Lung (tissue), 11 donors: ENCODE measurements at regions not wholly inside any gene's neighbourhood (a gene's known extent, or its start where the extent isn't known, plus 50 kb on each side); places are given as distances from the start of the nearest gene placed in this dataset.

Experiments used
- ATAC-seq: fragments of 200-7000 bp; cut with Tn5 transposase; one replicate; pipeline ENCODE4 v1.9.1; 2020; ENCODE audit warnings: moderate number of reproducible peaks; ENCODE audit not compliant: insufficient read depth, low FRiP score
- DNase-seq, 3 donors: peaks; one replicate each; pipeline ENCODE4 v3.0.0-alpha.2; 2013 to 2017
- H3K27ac ChIP-seq, 2 donors: one replicate each; pipeline ENCODE4 v1.5.1; 2013; ENCODE audit warnings: mild to moderate bottlenecking in 2 of 2, moderate library complexity in 2 of 2, control low read depth in 1 of 2, inconsistent platforms in 1 of 2, low read depth in 1 of 2, low read length in 1 of 2
- H3K27me3 ChIP-seq, 3 donors: one replicate each; pipeline ENCODE4 v1.5.1; 2013; ENCODE audit warnings: low read length in 2 of 3; ENCODE audit not compliant: control insufficient read depth in 3 of 3, insufficient read depth in 3 of 3
- H3K36me3 ChIP-seq, 4 donors: one replicate each; pipeline ENCODE4 v1.5.1; 2013; ENCODE audit warnings: low read length in 4 of 4, mild to moderate bottlenecking in 1 of 4, moderate library complexity in 1 of 4; ENCODE audit not compliant: control insufficient read depth in 4 of 4, insufficient read depth in 4 of 4
- H3K4me1 ChIP-seq, 5 donors: one replicate each; pipeline ENCODE4 v1.5.1; 2013; ENCODE audit warnings: low read length in 5 of 5, mild to moderate bottlenecking in 2 of 5, moderate library complexity in 1 of 5; ENCODE audit not compliant: control insufficient read depth in 5 of 5, insufficient read depth in 5 of 5
- H3K4me3 ChIP-seq: one replicate; pipeline ENCODE4 v1.5.1; 2013; ENCODE audit warnings: mild to moderate bottlenecking, control low read depth, moderate library complexity
- H3K9ac ChIP-seq, 2 donors: one replicate each; pipeline ENCODE4 v1.5.1; 2013; ENCODE audit warnings: low read length in 2 of 2, control low read depth in 1 of 2; ENCODE audit not compliant: insufficient read depth in 1 of 2
- H3K9me3 ChIP-seq, 4 donors: one replicate each; pipeline ENCODE4 v1.5.1; 2013; ENCODE audit warnings: low read length in 3 of 4, mild to moderate bottlenecking in 1 of 4, moderate library complexity in 1 of 4; ENCODE audit not compliant: control insufficient read depth in 4 of 4, insufficient read depth in 3 of 4
- CTCF ChIP-seq: IDR thresholded peaks from 2 replicates; pipeline ENCODE4 v1.5.1; 2012; ENCODE audit warnings: mild to moderate bottlenecking; ENCODE audit errors: control extremely low read depth, extremely low read depth
- WGBS, 2 donors: extraction: QIAGEN DNeasy Blood & Tissue Kit; methylation state at CpG; one replicate each; pipeline ENCODE4 v1.1.7; 2013; 5-methylcytosine and 5-hydroxymethylcytosine counted together
- donor health status: control.
- donor health status: control.
- donor health status: Bipolar disorder and iron deficiency.
- donor health status: healthy.
- donor health status: DM: yes; HTN: yes; CAD: no.

DNA sequence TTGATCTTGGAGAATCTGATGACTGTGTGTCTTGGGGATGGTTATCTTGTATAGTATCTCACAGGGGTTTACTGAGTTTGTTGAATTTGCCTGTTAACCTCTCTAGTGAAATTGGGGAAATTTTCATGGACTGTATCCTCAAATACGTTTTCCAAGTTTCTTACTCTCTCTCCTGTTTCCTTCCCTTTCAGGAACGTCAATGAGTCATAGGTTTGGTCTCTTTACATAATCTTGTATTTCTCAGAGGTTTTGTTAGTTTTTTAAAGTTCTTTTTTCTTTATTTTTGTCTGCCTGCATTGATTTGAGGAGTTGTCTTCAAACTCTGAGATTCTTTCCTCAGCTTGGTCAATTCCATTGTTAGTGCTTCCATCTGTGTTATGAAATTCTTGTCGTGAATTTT lies 227.7 kb upstream of the GPRIN3 start:
- H3K27ac ChIP-seq, result no peak overlapping the region
- H3K9me3 ChIP-seq, result peaks cover 0 to 4% (median 0%) of the 10 kb centered on the region in 4 donors
- DNase-seq, result no peak
- no peak overlapping the region for H3K9ac ChIP-seq
- no peak for TF ChIP-seq CTCF
- H3K4me3 ChIP-seq, result no peak overlapping the region
- peaks cover 0 to 5% (median 0%) of the 10 kb centered on the region in 5 donors for H3K4me1 ChIP-seq
- no peak for ATAC-seq
- H3K27me3 ChIP-seq, result no peaks in the 10 kb centered on the region
- WGBS, 2 donors, result 60 to 82% methylated on average over 3 of the region's 3 CpGs
- H3K36me3 ChIP-seq, result no peaks in the 10 kb centered on the region

GRCh38 chr4:89534356-89534755 lies 226.8 kb upstream of the GPRIN3 start:
- ATAC-seq (no peak), DNase-seq (no peak)
- no peaks in the 10 kb centered on the region for H3K27me3 ChIP-seq
- peaks cover 0 to 4% (median 0%) of the 10 kb centered on the region in 4 donors for H3K9me3 ChIP-seq
- no peaks in the 10 kb centered on the region for H3K36me3 ChIP-seq
- no peak overlapping the region for H3K9ac ChIP-seq
- H3K4me1 ChIP-seq, result peaks cover 0 to 2% (median 0%) of the 10 kb centered on the region in 5 donors
- no peak for TF ChIP-seq CTCF
- no peak overlapping the region for H3K27ac ChIP-seq
- no peak overlapping the region for H3K4me3 ChIP-seq

DNA sequence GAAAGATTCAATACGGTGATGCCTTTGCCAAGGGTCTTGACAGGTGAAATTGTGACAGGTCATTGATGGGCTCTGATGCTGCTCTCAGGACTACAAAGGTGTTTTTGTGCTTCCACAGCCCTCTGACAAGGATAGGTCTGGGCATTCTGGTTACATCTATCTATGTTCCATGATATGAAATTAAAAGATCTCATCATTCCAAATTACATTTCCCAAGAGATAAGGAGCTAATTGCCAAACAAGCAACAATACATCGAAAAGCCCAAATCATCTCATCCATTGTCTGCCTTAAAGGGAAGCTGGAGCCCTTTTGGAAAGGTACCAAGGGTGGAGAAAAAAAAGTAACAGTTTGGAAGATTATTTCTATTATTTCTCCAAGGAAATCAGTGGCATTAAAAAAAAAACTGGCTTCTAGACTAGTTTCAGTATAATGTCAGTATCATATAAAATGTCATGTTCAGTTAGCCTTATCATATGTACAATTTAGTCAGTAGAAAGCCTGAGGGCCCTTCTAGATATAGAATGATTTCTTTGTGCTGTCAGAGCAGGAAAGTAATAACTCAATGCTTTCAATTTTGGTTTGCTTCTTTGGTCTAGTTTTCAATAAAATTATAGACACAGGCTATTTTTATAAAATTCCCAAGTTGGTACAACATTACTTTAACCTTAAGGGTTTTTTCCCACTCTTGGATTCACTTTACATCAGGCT lies 224.5 kb upstream of the GPRIN3 start:
- no peaks in the 10 kb centered on the region for H3K4me1 ChIP-seq
- no peaks in the 10 kb centered on the region for H3K36me3 ChIP-seq
- TF ChIP-seq CTCF, result no peak
- no peak for DNase-seq
- H3K4me3 ChIP-seq, result no peak overlapping the region
- H3K9ac ChIP-seq, result no peak overlapping the region
- ATAC-seq, result no peak
- 78 to 80% methylated on average over 2 of the region's 2 CpGs for WGBS, 2 donors
- no peaks in the 10 kb centered on the region for H3K27me3 ChIP-seq
- H3K27ac ChIP-seq, result no peak overlapping the region
- peaks cover 0 to 4% (median 0%) of the 10 kb centered on the region in 4 donors for H3K9me3 ChIP-seq
